ENCODE measurements at regions not wholly inside any gene's neighbourhood (a gene's known extent, or its start where the extent isn't known, plus 50 kb on each side); places are given as distances from the start of the nearest gene placed in this dataset.
A peak's percentile ranks its signal among the peaks of the same experiment; 100 is the strongest.

DNA sequence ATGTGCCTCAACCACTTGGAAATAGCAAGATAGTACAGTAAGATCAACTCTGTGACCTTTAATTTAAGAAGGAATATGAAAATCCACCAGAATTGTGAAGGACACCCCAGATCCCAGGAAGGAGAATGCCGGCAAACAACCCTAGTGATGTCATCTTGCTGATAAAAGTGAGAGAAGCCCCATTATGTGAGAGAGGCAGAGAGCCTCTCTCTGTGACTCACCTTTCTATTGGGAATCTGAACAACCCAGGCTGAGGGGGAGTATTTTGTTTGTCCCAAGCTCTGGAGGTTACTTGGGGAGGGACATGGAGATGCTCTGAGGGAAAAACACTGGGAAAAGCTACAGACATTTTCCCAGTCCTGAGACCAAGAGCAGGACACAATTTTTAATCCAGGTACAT lies 188.3 kb upstream of the FERMT1 start:
- 0% methylated on average over 1 of the region's 1 CpG for WGBS (ENCODE audit: low lambda C conversion rate)
- ATAC-seq (no peak), DNase-seq (ENCODE audit: low spot score) (no peak), FAIRE-seq (no peak)
- TF ChIP-seq CREB1 (IDR thresholded peaks at IDR 0.05) (peak; percentile 39; the same call in 1 of the 2 replicates), CREB1 (CRISPR knock-in tag; IDR thresholded peaks at IDR 0.05) (no peak), SP1 (IDR thresholded peaks at IDR 0.05) (no peak), SP1 (CRISPR knock-in tag; IDR thresholded peaks at IDR 0.05) (no peak)
- Histone ChIP-seq H3K4me1 (ENCODE audit: insufficient read depth, low read length) (no peaks in the 10 kb centered on the region), H3K9me3 (ENCODE audit: low read length) (peaks cover 31% of the 10 kb centered on the region), H3K4me2 (ENCODE audit: low read depth, low read length) (no peak overlapping the region), H4K20me1 (ENCODE audit: insufficient read depth, low read length) (no peaks in the 10 kb centered on the region), H3K27me3 (ENCODE audit: control insufficient read depth in 1 of 2, insufficient read depth in 2 of 2, low read length in 2 of 2) (no peaks in the 10 kb centered on the region), H2AFZ (ENCODE audit: low read length) (no peak overlapping the region), H3K36me3 (replicated peaks in 1 of 2; ENCODE audit: control insufficient read depth in 1 of 2, insufficient read depth in 2 of 2, low read length in 2 of 2) (no peaks in the 10 kb centered on the region), H3K27ac (ENCODE audit: extremely low read length, insufficient read depth, low read length) (no peak overlapping the region), H3K9ac (ENCODE audit: insufficient read depth, low read depth, low read length) (no peak overlapping the region), H3K79me2 (ENCODE audit: insufficient read depth, low read length) (no peaks in the 10 kb centered on the region), H3K4me3 (replicated peaks in 1 of 3; ENCODE audit: insufficient read depth in 1 of 3, low read depth in 2 of 3, low read length in 3 of 3) (no peak overlapping the region)
- no TSS peak for BruUV-seq (replicated peaks)
- intact Hi-C loops (cut with micrococcal nuclease; ENCODE audit: unreplicated experiment) (no loop called here), in situ Hi-C loops (cut with HindIII; ENCODE audit: extremely low pct_ligation_motif_present, low pct_unique_long_range_greater_than_20kb) (no loop called here)
- CTCF ChIA-PET (ENCODE audit: low intra/inter-chr PET ratio, low total read pairs) = no interaction called here
- POLR2A ChIA-PET = no interaction called here

DNA sequence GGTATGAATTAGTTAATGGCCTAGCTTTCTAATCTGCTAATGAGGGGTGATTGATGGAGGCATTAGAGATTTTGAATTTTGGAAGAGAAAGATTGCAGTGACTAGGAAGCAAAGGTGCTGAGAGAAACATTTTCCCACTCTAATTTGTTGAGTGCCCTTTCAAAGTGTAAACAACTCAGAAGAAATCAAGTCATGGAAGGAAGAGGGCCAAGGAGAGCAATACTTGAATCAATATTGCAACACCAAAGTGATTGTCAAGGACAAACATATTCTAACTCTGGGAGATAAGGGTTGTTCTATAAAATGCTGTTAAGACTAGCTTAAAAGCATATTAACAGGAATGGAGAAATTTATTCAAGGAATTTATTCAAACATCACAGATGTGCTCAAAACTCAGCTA lies 182.7 kb upstream of the FERMT1 start:
- Histone ChIP-seq H3K4me2 (ENCODE audit: low read depth, low read length) (no peak overlapping the region), H3K27me3 (ENCODE audit: control insufficient read depth in 1 of 2, insufficient read depth in 2 of 2, low read length in 2 of 2) (no peaks in the 10 kb centered on the region), H3K9ac (ENCODE audit: insufficient read depth, low read depth, low read length) (no peak overlapping the region), H3K4me1 (ENCODE audit: insufficient read depth, low read length) (no peaks in the 10 kb centered on the region), H3K79me2 (ENCODE audit: insufficient read depth, low read length) (no peaks in the 10 kb centered on the region), H4K20me1 (ENCODE audit: insufficient read depth, low read length) (no peaks in the 10 kb centered on the region), H3K27ac (ENCODE audit: extremely low read length, insufficient read depth, low read length) (no peak overlapping the region), H2AFZ (ENCODE audit: low read length) (no peak overlapping the region), H3K9me3 (ENCODE audit: low read length) (no peaks in the 10 kb centered on the region), H3K4me3 (replicated peaks in 1 of 3; ENCODE audit: insufficient read depth in 1 of 3, low read depth in 2 of 3, low read length in 3 of 3) (no peak overlapping the region), H3K36me3 (replicated peaks in 1 of 2; ENCODE audit: control insufficient read depth in 1 of 2, insufficient read depth in 2 of 2, low read length in 2 of 2) (no peaks in the 10 kb centered on the region)
- ATAC-seq = no peak
- no peak for FAIRE-seq
- DNase-seq (ENCODE audit: low spot score) = no peak
- no TSS peak for BruUV-seq (replicated peaks)
- ChIA-PET POLR2A (no interaction called here), CTCF (ENCODE audit: low intra/inter-chr PET ratio, low total read pairs) (no interaction called here)
- intact Hi-C loops (cut with micrococcal nuclease; ENCODE audit: unreplicated experiment) (no loop called here), in situ Hi-C loops (cut with HindIII; ENCODE audit: extremely low pct_ligation_motif_present, low pct_unique_long_range_greater_than_20kb) (no loop called here)
- TF ChIP-seq ZFP36 (IDR thresholded peaks at IDR 0.05; ENCODE audit: borderline replicate concordance, low read depth, low read length, partially characterized antibody) (no peak), EED (CRISPR knock-in tag; IDR thresholded peaks at IDR 0.05) (no peak), HIVEP1 (CRISPR knock-in tag; IDR thresholded peaks at IDR 0.05) (no peak), ZNF430 (CRISPR knock-in tag; IDR thresholded peaks at IDR 0.05) (no peak), ZNF20 (CRISPR knock-in tag; IDR thresholded peaks at IDR 0.05) (no peak), ZNF652 (CRISPR knock-in tag; IDR thresholded peaks at IDR 0.05; ENCODE audit: borderline replicate concordance, low read depth) (no peak), TBX2 (CRISPR knock-in tag; IDR thresholded peaks at IDR 0.05; ENCODE audit: borderline replicate concordance) (no peak)
- TF ChIP-seq, protein P1, sequence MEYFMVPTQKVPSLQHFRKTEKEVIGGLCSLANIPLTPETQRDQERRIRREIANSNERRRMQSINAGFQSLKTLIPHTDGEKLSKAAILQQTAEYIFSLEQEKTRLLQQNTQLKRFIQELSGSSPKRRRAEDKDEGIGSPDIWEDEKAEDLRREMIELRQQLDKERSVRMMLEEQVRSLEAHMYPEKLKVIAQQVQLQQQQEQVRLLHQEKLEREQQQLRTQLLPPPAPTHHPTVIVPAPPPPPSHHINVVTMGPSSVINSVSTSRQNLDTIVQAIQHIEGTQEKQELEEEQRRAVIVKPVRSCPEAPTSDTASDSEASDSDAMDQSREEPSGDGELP (IDR thresholded peaks at IDR 0.05; ENCODE audit: borderline replicate concordance, low read depth) = no peak
- TF ChIP-seq, protein P2, sequence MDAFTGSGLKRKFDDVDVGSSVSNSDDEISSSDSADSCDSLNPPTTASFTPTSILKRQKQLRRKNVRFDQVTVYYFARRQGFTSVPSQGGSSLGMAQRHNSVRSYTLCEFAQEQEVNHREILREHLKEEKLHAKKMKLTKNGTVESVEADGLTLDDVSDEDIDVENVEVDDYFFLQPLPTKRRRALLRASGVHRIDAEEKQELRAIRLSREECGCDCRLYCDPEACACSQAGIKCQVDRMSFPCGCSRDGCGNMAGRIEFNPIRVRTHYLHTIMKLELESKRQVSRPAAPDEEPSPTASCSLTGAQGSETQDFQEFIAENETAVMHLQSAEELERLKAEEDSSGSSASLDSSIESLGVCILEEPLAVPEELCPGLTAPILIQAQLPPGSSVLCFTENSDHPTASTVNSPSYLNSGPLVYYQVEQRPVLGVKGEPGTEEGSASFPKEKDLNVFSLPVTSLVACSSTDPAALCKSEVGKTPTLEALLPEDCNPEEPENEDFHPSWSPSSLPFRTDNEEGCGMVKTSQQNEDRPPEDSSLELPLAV (CRISPR knock-in tag; conservative IDR thresholded peaks at IDR 0.05; ENCODE audit: low read depth) = no peak
